CD4-positive, alpha-beta T cell treated with Interleukin-17A for 4 hours (primary cell): ENCODE measurements at regions not wholly inside any gene's neighbourhood (a gene's known extent, or its start where the extent isn't known, plus 50 kb on each side); places are given as distances from the start of the nearest gene placed in this dataset.
A peak's percentile ranks its signal among the peaks of the same experiment; 100 is the strongest.
"Not testable (repeated sequence)": the region's sequence is repeated elsewhere in the genome, so short reads cannot be mapped to it uniquely, and the experiment has no call there.

Experiments used
- DNase-seq: peaks from one replicate; pipeline ENCODE4 v3.0.0-alpha.2; 2020; ENCODE audit warnings: mixed read lengths

DNA sequence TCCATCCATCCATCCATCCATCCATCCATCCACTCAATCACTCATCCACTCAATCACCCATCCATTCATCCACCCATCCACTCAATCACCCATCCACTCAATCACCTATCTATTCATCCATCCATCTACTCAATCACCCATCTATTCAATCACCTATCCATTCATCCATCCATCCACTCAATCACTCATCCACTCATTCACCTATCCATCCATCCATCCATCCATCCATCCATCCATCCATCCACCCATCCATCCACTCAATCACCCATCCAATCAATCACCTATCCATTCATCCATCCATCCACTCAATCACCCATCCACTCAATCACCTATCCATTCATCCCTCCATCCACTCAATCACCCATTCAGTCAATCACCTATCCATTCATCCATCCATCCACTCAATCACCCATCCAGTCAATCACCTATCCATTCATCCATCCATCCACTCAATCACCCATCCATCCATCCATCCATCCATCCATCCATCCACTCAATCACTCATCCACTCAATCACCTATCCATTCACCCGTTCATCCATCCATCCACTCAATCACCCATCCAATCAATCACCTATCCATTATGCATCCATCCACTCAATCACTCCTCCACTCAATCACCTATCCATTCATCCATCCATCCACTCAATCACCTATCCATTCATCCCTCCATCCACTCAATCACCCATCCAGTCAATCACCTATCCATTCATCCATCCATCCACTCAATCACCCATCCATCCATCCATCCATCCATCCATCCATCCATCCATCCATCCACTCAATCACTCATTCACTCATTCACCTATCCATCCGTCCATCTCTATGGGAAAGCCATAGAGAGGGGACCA, 114.7 kb upstream of the ZBTB40 start:
- DNase-seq = not testable (repeated sequence)

- DNase-seq = no peak
These were observed 113.4 kb upstream of the ZBTB40 start for GRCh38 chr1:22338071-22338765.

DNA sequence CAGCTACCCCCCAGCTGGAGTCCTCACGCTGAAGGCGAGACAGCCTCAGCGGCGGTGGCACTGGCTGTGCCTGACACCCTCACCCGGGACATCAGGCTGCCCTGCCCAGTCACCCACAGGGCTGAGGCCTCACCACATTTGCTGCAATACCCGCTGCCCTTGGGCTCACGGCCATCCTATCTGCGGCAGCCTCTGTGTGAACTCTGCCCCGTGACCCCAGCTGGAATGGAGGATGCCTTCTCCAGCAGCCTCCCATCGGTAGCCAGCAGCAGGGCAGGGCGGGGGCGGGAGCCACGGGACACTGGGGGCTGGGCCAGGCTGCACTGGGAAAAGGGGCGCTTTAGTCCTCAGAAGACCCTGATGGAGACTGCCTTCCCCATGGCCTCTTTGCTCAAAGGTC, 112.4 kb upstream of the ZBTB40 start:
- no peak for DNase-seq

GRCh38 chr1:22340066-22340465, 111.6 kb upstream of the ZBTB40 start:
- DNase-seq = no peak

DNA sequence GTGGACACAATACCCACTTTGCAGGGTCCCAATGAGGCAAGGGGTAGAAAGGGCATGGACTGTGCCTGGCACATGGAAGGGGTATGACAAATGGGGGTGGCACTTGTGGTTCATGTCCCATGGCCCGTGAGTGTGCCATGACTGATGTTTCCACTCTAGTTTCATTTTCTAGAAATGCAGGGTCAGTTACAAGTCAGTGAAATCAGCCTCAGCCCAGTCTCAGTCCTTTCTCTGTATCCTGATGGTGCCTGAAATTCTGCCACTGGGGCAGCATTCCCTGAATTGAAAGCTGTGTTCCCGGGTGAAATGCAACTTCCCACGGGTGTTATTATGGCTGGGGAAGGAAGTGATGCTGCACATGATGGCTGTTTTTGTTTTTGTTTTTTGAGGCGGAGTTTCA, 110.8 kb upstream of the ZBTB40 start:
- DNase-seq = no peak

DNA sequence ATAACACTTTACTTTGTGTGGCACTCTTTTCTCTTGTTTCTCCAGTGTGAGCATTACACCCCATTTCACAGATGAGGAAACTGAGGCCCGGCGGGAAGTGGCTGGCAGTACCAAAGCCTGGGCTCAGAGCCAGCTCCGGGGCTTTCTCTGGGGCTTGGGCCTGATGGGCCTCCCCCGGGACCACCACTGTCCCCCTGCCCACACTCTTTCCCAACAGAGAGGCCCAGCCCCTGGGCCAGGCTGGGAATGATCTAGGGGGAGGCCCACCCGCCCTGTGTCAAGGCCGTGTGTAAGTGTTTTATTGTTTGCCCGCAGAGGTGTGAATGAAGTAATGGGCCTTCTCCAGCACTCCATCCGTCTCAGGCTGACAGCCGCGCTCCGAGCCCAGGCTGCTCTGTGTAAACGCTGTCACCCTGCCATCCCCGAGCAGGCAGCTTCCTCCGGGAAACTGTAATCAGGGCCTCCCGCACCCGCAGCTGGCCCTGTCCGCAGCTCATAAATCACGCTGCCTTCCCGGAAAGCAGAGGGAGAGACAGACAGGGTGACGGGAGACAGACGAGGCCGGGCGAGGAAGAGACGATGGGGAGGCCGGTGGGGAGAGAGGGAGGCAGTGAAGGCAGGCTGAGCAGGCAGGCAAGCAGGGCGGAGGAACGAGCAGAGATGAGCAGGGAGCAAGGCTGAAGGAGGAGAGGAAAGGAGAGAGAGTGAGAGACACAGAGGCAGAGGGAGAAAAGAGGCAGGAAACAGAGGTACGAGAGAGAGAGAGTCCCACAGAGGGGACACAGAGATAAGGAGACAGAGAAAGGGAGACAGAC, 109.7 kb upstream of the ZBTB40 start:
- no peak for DNase-seq

DNA sequence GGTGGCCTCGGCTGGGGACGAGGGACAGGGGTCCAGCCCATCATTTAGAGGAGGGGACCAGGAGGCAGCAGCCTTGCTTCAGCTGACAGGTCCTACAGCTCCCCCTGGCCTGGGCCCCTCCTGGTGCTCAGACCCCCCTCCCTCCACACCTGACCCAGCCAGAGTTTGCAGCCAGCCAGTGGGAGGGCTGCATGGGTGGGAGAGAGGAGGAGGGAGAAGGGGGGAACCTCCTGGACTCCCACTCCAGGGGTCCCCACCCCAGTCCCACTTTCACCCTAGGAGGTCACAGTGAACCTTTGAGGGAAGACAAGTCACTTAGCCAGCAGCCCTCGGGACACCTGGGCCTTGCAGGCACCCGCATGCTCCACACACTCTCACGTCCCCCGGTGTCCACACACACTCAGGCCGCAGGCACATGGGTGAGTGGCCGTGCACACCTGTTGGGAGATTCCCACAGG, 108.9 kb upstream of the ZBTB40 start:
- DNase-seq = no peak

DNA sequence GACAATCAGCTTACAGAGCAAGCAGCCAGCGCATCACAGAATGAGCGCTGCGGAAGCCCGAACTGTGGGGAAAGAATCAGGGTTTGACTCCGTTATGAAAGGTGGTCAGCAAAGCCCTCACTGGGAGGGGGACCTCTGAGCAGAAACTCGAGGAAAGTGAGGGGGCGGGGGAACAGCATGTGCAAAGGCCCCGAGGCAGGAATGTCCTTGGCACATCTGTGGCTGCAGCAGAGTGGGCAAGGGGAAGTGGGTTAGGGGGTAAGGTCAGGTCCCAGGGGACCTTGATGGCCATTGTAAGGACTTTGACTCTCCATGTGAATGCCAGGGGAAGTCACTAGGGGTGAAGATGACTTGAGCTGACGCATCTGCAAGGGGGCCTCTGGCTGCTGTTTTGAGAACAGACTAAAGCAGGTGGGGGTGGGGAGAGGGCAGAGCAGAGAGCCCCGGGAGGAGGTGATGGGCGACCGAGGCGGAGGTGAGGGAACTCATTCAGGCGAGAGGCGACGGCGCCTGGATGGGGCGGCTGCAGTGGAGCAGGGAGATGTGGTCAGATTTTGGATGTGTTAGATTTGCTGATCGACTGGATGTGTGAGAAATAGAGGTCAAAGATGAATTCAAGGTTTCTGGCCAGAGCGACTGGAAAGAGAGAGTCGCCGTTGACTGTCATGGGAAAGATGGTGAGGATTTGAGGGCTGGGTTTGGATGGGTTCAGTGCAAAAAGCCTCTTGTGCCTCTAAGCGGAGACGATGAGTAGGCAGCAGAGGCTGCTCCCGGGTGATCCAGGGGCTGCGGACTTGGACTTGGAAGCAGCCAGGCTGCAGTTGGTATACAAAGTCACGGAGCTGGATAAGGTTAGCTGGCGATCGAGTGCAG, 108.0 kb upstream of the ZBTB40 start:
- DNase-seq = no peak

GRCh38 chr1:22344329-22344630, 107.4 kb upstream of the ZBTB40 start:
- DNase-seq = no peak

- DNase-seq = no peak
These were observed 106.6 kb upstream of the ZBTB40 start for GRCh38 chr1:22344851-22345560.

- no peak for DNase-seq
These were observed 103.5 kb upstream of the ZBTB40 start for GRCh38 chr1:22347854-22348760.

DNA sequence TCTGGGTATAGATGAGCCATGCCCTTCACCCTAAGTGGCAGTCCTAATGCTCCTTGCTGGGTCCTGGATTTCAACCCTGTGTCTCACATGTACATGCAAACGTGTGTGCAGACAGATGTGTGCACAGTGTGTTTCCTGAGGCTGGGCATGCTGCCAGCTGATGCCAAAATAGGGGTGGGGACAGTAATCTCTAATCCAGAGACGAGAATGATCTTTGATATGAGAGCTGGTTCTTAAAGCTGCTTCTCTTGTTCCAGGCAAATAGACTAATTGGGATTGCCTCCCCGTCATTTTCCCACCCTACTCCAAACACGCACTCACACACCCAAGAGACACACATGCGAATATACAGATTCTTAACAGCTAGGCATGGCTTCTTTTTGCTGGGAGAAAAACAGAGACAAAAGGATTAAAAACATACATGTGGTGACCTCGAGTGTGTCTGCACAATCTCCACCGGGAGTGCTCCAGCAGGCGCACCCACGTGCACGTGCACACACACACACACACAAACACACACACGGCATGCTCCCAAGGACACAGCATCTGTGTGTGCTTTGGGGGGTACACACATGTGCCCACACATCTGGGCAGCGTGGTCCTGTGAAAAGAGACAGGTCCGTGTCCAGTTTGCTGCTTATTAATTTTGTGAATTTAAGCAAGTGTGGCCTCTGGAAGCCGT, 102.1 kb upstream of the ZBTB40 start:
- no peak for DNase-seq

GRCh38 chr1:22350171-22350923, 101.3 kb upstream of the ZBTB40 start:
- DNase-seq = no peak

DNA sequence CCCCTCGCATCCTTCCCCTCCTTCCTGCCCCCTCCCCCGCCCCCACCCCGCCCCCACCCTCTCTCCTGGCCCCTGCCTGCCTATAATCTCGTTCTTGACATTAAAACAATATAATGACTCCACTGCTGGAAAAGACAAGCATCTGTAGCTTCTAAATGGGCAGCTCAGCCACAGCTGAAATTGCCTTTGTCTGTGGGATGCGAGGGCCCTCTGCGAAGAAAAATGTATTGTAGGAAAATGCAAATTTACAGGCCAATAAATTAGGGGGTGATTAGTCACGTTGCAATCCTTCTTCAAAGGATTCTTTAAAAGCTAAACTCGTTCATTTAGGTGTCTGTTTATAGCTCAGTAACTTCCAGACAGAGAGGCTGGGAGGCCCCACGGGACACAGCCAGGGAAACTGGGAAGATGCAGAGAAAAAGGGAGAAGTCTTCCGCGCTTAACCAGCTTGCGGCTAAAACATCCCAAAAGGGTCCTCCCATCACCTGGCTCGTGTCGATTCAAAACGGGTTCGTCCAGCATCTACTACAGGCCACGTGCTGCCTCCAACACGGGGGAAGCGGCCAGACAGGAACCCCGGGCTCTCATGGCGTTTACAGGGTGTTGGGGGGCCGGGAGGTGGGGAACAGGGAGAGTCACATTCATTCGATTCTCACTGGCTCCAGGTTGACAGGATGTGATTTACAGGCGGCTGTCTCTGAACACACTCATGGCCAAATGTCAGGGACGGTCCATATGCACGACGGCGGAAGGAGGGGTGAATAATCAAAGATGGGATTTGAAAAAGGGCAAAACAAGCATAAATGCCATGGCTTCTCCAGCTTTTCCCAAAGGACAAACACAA, 100.5 kb upstream of the ZBTB40 start:
- DNase-seq = peak; percentile 6

DNA sequence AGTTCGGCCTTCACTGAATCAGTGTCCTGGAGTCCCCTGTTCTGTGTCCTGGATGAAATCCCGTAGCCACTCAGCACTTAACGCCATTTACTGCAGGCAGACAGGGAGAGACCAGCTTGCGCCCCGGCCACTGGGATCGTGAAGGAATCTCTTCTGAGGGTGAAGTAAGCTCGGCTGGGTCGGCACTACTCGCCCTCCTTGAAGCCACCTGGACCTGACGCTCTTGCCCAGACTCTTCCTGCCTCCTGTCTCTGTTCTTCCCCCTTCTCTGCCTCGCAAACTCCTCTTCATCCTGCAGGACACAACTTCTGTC, 99.9 kb upstream of the ZBTB40 start:
- DNase-seq = no peak

GRCh38 chr1:22352355-22352754, 99.3 kb upstream of the ZBTB40 start:
- DNase-seq = no peak

- DNase-seq = no peak
These were observed 98.8 kb upstream of the ZBTB40 start for GRCh38 chr1:22352896-22353295.

DNA sequence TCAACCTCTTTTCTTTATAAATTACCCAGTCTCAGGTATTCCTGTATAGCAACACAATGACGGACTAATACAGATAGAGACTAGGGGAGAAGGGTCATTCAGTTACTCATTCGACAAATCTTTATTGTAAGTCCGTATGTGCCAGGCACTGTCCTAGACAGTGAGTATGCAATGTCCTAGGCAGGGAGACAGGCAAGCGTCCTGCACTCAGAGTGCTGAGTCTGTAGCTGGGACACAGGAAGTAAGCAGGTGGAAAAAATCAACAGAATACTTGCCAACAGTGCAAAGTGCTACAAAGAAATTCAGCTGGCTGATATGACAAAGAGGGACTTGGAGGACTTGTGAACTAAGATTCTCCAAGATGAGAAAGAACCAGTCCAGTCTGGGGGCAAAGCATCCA, 92.2 kb upstream of the ZBTB40 start:
- no peak for DNase-seq
